Endothelial cell of umbilical vein (primary cell): ENCODE measurements at regions not wholly inside any gene's neighbourhood (a gene's known extent, or its start where the extent isn't known, plus 50 kb on each side); places are given as distances from the start of the nearest gene placed in this dataset.

Experiments used
- CTCF ChIP-seq, 2 donors: IDR thresholded peaks; 1 replicate in 1 of 2; 2 replicates in 1 of 2; pipeline ENCODE4 v1.5.1; 2011; ENCODE audit warnings: low read length in 2 of 2, mild to moderate bottlenecking in 2 of 2, moderate library complexity in 2 of 2, control low read depth in 1 of 2, inconsistent platforms in 1 of 2, low read depth in 1 of 2; ENCODE audit not compliant: insufficient read depth in 1 of 2; ENCODE audit errors: extremely low read depth in 1 of 2
- GATA2 ChIP-seq: IDR thresholded peaks from 2 replicates; pipeline ENCODE4 v1.7.0; 2011; ENCODE audit warnings: low read depth, mild to moderate bottlenecking, moderate library complexity, mixed read lengths, low read length; ENCODE audit not compliant: insufficient read length, insufficient read depth
- JUN ChIP-seq: IDR thresholded peaks from 2 replicates; pipeline ENCODE4 v1.6.1; 2011; ENCODE audit warnings: borderline replicate concordance, low read depth; ENCODE audit not compliant: insufficient read length, insufficient read depth
- MAX ChIP-seq: IDR thresholded peaks from 2 replicates; pipeline ENCODE4 v1.6.1; 2011; ENCODE audit not compliant: insufficient read depth, insufficient read length
- POLR2A ChIP-seq: IDR thresholded peaks from 2 replicates; pipeline ENCODE4 v1.6.1; 2012; ENCODE audit warnings: low read depth, mild to moderate bottlenecking, control low read depth, low read length

- TF ChIP-seq MAX: no peak
- no peak for TF ChIP-seq GATA2
- TF ChIP-seq POLR2A: no peak
- no peak for TF ChIP-seq CTCF (IDR thresholded peaks at IDR 0.05; ENCODE audit: extremely low read depth in 1 of 2, insufficient read depth in 1 of 2, low read depth in 1 of 2, low read length in 2 of 2)
- TF ChIP-seq JUN: no peak
These were observed 703.2 kb upstream of the CCDC54 start for GRCh38 chr3:106673926-106674569.
